ENCODE measurements at regions not wholly inside any gene's neighbourhood (a gene's known extent, or its start where the extent isn't known, plus 50 kb on each side); places are given as distances from the start of the nearest gene placed in this dataset.

DNA sequence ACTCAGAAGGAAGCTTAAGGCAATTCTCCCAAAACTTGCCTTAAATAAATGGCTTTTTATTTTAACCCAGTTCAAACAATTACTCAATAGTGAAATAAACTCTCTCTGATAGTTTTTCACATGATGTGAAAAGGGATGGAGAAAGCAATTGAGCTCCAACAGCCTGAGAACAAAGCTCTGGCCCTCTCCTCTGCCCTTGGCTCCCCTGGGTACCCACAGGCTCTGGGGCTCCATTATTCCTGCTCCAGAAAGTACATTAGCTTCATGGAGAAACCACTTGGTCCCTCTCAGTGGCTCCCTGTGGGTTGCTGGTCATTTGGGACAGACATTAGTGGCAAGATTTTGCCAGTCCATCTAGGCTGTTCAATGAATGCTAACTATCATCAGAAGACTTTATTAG lies 242.8 kb downstream of the ATP23 start:
- intact Hi-C loops (cut with micrococcal nuclease), result no loop called here
- no peaks in the 10 kb centered on the region for H3K27me3 ChIP-seq (ENCODE audit: low read length)
- no TSS peak for BruUV-seq (replicated peaks)
- ATAC-seq (no peak), DNase-seq (no peak)
- CTCF ChIA-PET, result no interaction called here
- no peaks in the 10 kb centered on the region for H3K9me2 ChIP-seq (replicated peaks; ENCODE audit: low read length)
- no peaks in the 10 kb centered on the region for H3K79me2 ChIP-seq (ENCODE audit: low read length)
- H2AFZ ChIP-seq (ENCODE audit: low read length), result no peak overlapping the region
- H3K4me3 ChIP-seq (ENCODE audit: low read length), result no peak overlapping the region
- no peak overlapping the region for H3K9ac ChIP-seq (ENCODE audit: low read length)
- no peak overlapping the region for H3K4me2 ChIP-seq (ENCODE audit: low read length)
- no peak overlapping the region for H3K27ac ChIP-seq (ENCODE audit: low read length)
- no peak for TF ChIP-seq EZH2 (IDR thresholded peaks at IDR 0.05; ENCODE audit: low read length, unreplicated experiment)
- TF ChIP-seq EZH2phosphoT487 (IDR thresholded peaks at IDR 0.05; ENCODE audit: borderline replicate concordance, low read length), result no peak
- TF ChIP-seq CTCF (conservative IDR thresholded peaks at IDR 0.05; ENCODE audit: low read depth, low read length), result no peak
- POLR2A ChIA-PET (ENCODE audit: unreplicated experiment), result no interaction called here
- H3K9me3 ChIP-seq (ENCODE audit: low read length), result no peaks in the 10 kb centered on the region
- H4K20me1 ChIP-seq (ENCODE audit: low read length), result no peaks in the 10 kb centered on the region
- H3K36me3 ChIP-seq (ENCODE audit: low read depth, low read length), result no peaks in the 10 kb centered on the region
- H3K4me1 ChIP-seq (ENCODE audit: insufficient read depth, low read length), result no peaks in the 10 kb centered on the region
- H3F3A ChIP-seq (ENCODE audit: low read length, unreplicated experiment), result no peaks in the 10 kb centered on the region

DNA sequence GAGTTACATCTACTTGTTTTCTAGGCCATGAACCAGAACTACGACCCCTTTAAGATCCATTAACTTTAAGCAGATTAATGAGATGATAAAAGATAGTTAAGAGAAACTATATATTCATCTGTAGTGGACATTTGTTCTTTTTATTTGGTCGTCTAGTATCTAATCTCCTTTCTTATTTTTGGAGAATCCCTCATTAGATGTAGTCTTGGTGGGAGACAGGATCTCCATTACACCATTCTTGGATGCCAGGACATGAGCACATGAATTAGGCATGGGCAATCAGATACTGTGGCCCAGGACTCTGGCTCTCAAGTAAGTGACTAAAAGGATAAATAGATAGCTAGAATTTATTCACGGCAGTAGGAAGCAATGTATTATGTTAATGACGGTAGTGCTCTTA lies 245.0 kb downstream of the ATP23 start:
- Histone ChIP-seq H3K4me1 (ENCODE audit: insufficient read depth, low read length) (no peaks in the 10 kb centered on the region), H3K4me2 (ENCODE audit: low read length) (no peak overlapping the region), H3K9ac (ENCODE audit: low read length) (no peak overlapping the region), H3F3A (ENCODE audit: low read length, unreplicated experiment) (no peaks in the 10 kb centered on the region), H3K9me3 (ENCODE audit: low read length) (no peaks in the 10 kb centered on the region), H3K79me2 (ENCODE audit: low read length) (no peaks in the 10 kb centered on the region), H4K20me1 (ENCODE audit: low read length) (no peaks in the 10 kb centered on the region), H3K27me3 (ENCODE audit: low read length) (no peaks in the 10 kb centered on the region), H3K9me2 (replicated peaks; ENCODE audit: low read length) (no peaks in the 10 kb centered on the region), H2AFZ (ENCODE audit: low read length) (no peak overlapping the region), H3K4me3 (ENCODE audit: low read length) (no peak overlapping the region), H3K36me3 (ENCODE audit: low read depth, low read length) (no peaks in the 10 kb centered on the region), H3K27ac (ENCODE audit: low read length) (no peak overlapping the region)
- ATAC-seq, result no peak
- intact Hi-C loops (cut with micrococcal nuclease), result no loop called here
- TF ChIP-seq EZH2phosphoT487 (IDR thresholded peaks at IDR 0.05; ENCODE audit: borderline replicate concordance, low read length), result no peak
- TF ChIP-seq CTCF (conservative IDR thresholded peaks at IDR 0.05; ENCODE audit: low read depth, low read length), result no peak
- TF ChIP-seq EZH2 (IDR thresholded peaks at IDR 0.05; ENCODE audit: low read length, unreplicated experiment), result no peak
- no TSS peak for BruUV-seq (replicated peaks)
- ChIA-PET CTCF (no interaction called here), POLR2A (ENCODE audit: unreplicated experiment) (no interaction called here)
- no peak for DNase-seq

- CTCF ChIA-PET, result no interaction called here
- Histone ChIP-seq H3K4me3 (ENCODE audit: low read length) (no peak overlapping the region), H3K9ac (ENCODE audit: low read length) (no peak overlapping the region), H3K27ac (ENCODE audit: low read length) (no peak overlapping the region), H3K36me3 (ENCODE audit: low read depth, low read length) (no peaks in the 10 kb centered on the region), H3K4me1 (ENCODE audit: insufficient read depth, low read length) (no peaks in the 10 kb centered on the region), H3K27me3 (ENCODE audit: low read length) (no peaks in the 10 kb centered on the region), H2AFZ (ENCODE audit: low read length) (no peak overlapping the region), H3K79me2 (ENCODE audit: low read length) (no peaks in the 10 kb centered on the region), H3K9me3 (ENCODE audit: low read length) (no peaks in the 10 kb centered on the region), H3K4me2 (ENCODE audit: low read length) (no peak overlapping the region), H4K20me1 (ENCODE audit: low read length) (no peaks in the 10 kb centered on the region), H3F3A (ENCODE audit: low read length, unreplicated experiment) (no peaks in the 10 kb centered on the region), H3K9me2 (replicated peaks; ENCODE audit: low read length) (no peaks in the 10 kb centered on the region)
- ATAC-seq, result no peak
- TF ChIP-seq CTCF (conservative IDR thresholded peaks at IDR 0.05; ENCODE audit: low read depth, low read length) (no peak), EZH2 (IDR thresholded peaks at IDR 0.05; ENCODE audit: low read length, unreplicated experiment) (no peak), EZH2phosphoT487 (IDR thresholded peaks at IDR 0.05; ENCODE audit: borderline replicate concordance, low read length) (no peak)
- intact Hi-C loops (cut with micrococcal nuclease), result no loop called here
- POLR2A ChIA-PET (ENCODE audit: unreplicated experiment), result no interaction called here
- DNase-seq, result no peak
- BruUV-seq (replicated peaks), result no TSS peak
Observed at GRCh38 chr12:58186914-58187313, 245.5 kb downstream of the ATP23 start.
